C4-2B (cell line): ENCODE measurements at regions not wholly inside any gene's neighbourhood (a gene's known extent, or its start where the extent isn't known, plus 50 kb on each side); places are given as distances from the start of the nearest gene placed in this dataset.

Source experiments
- CTCF ChIP-seq: fragments of 450-650 bp; conservative IDR thresholded peaks from 2 replicates; pipeline ENCODE4 v1.5.1; 2017; ENCODE audit warnings: mild to moderate bottlenecking
- ZFX ChIP-seq: fragments of 450-650 bp; IDR thresholded peaks from 2 replicates; pipeline ENCODE4 v1.6.1; 2017

- TF ChIP-seq CTCF (no peak), ZFX (no peak)
These were observed 580.8 kb upstream of the EEF2KMT start for GRCh38 chr16:5678371-5678770.
